Ectodermal cell (in vitro differentiated cells): ENCODE measurements at regions not wholly inside any gene's neighbourhood (a gene's known extent, or its start where the extent isn't known, plus 50 kb on each side); places are given as distances from the start of the nearest gene placed in this dataset.
"Not testable (repeated sequence)": the region's sequence is repeated elsewhere in the genome, so short reads cannot be mapped to it uniquely, and the experiment has no call there.

Experiments
- H3K27ac ChIP-seq: 2 replicates; pipeline ENCODE4 v1.7.0; 2013; ENCODE audit warnings: mild to moderate bottlenecking, low read depth, low read length; ENCODE audit not compliant: insufficient read depth, poor library complexity, severe bottlenecking
- H3K27me3 ChIP-seq: 2 replicates; pipeline ENCODE4 v1.7.0; 2013; ENCODE audit warnings: mild to moderate bottlenecking, low read length; ENCODE audit not compliant: insufficient read depth, control insufficient read depth, poor library complexity, severe bottlenecking
- H3K36me3 ChIP-seq: one replicate; pipeline ENCODE4 v1.7.0; 2013; ENCODE audit warnings: low read length; ENCODE audit not compliant: control insufficient read depth, insufficient read depth
- H3K4me1 ChIP-seq: one replicate; pipeline ENCODE4 v1.7.0; 2013; ENCODE audit warnings: low read length; ENCODE audit not compliant: control insufficient read depth, insufficient read depth
- H3K4me3 ChIP-seq: 2 replicates; pipeline ENCODE4 v1.7.0; 2013; ENCODE audit warnings: low read depth, low read length, control low read depth; ENCODE audit not compliant: insufficient read depth
- H3K9me3 ChIP-seq: 2 replicates; pipeline ENCODE4 v1.7.0; 2013; ENCODE audit warnings: mild to moderate bottlenecking, low read length, moderate library complexity; ENCODE audit not compliant: control insufficient read depth
- WGBS, 2 experiments: methylation state at CpG; one replicate each; pipeline ENCODE4 v1.1.7; 2013; ENCODE audit warnings: missing lambda C conversion rate in 2 of 2; 5-methylcytosine and 5-hydroxymethylcytosine counted together

DNA sequence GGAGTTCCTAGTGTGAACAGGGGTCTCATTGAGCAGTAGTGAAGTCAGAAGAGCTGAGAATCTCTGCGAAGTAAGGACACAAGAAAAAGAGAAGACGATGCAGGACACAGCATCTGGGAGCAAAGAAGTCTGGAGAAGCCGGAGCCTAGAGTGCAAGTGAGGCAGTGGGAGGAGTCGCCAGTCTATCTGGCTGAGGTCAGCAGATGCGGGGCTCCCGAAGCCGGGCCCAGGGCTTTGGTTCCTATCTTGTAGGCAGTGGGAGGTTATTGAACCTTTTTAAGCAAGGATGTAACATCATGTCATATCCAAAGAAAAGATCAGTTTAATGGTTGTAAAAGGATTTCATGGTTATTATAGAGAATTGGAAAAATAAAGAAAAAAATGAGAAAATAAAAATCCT lies 90.8 kb upstream of the KCTD1 start:
- no peak overlapping the region for H3K4me3 ChIP-seq
- 82 to 83% methylated on average over 7 of the region's 7 CpGs for WGBS, 2 experiments
- H3K9me3 ChIP-seq: no peaks in the 10 kb centered on the region
- no peaks in the 10 kb centered on the region for H3K27me3 ChIP-seq
- H3K4me1 ChIP-seq: peaks cover 13% of the 10 kb centered on the region
- H3K27ac ChIP-seq: no peak overlapping the region
- no peaks in the 10 kb centered on the region for H3K36me3 ChIP-seq

DNA sequence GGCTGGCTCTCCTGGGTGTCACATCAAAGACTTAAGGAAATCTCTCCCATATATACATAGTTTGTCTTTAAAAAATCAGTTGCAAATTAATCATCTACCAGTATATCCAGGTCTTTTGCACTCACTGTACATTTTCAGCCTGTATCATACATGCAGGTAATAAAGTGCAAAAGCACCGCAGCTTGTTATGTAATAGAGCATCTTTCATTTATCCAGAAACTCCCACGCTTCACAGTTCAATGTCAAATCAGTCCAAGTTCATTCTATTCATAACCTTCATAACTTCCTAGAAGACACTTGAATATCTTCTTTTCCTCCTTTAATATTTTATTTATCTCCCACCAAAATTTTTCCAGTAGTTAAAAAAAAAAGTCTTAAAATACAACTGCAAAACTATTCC lies 89.6 kb upstream of the KCTD1 start:
- Histone ChIP-seq H3K4me1 (peaks cover 13% of the 10 kb centered on the region), H3K36me3 (no peaks in the 10 kb centered on the region), H3K27me3 (no peaks in the 10 kb centered on the region), H3K9me3 (no peaks in the 10 kb centered on the region), H3K4me3 (no peak overlapping the region), H3K27ac (no peak overlapping the region)
- 94 to 100% methylated on average over 2 of the region's 2 CpGs for WGBS, 2 experiments

DNA sequence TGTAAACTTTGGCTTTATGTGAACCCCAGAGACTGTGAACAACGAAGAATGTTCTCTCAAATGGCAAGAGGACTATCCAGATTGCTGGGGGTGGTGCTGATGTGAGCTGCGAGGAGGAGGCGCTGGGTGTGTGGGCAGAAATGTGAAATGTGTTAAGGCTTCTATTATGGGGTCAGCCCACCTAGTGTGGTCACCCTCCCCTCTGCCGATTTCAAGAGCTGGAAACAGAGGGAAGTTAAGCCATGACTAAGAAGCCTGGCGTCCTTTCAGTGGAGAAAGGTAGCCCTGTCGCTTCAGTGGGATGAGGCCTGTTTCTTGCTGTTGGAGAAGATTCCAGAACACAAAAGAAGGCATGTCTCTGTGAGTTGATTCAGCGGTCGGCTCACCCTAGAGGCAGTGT lies 89.0 kb upstream of the KCTD1 start:
- peaks cover 13% of the 10 kb centered on the region for H3K4me1 ChIP-seq
- no peaks in the 10 kb centered on the region for H3K27me3 ChIP-seq
- H3K36me3 ChIP-seq: no peaks in the 10 kb centered on the region
- no peaks in the 10 kb centered on the region for H3K9me3 ChIP-seq
- WGBS, 2 experiments: 62 to 68% methylated on average over 8 of the region's 8 CpGs
- no peak overlapping the region for H3K4me3 ChIP-seq
- no peak overlapping the region for H3K27ac ChIP-seq

DNA sequence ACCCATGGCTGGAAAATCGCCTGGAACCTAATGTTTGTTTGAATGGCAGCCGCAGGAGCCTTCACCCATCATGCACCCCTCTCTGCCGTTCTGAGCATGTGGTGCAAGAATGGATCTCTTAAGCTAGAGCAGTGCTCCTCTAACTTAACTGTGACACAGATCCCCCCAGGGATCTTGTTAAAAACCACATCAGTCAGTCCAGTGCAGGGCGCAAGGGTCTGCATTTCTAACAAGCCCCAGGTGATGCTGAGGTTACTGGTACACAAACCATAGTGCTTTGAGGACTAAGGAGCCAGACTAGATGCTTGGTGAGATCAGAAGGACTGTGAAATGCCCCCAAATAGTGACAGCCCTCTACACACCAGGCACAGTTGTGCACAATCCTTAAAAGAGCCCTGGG lies 87.1 kb upstream of the KCTD1 start:
- Histone ChIP-seq H3K27me3 (no peaks in the 10 kb centered on the region), H3K27ac (no peak overlapping the region), H3K9me3 (no peaks in the 10 kb centered on the region), H3K36me3 (no peaks in the 10 kb centered on the region), H3K4me3 (no peak overlapping the region), H3K4me1 (peaks cover 13% of the 10 kb centered on the region)
- 97 to 98% methylated on average over 4 of the region's 4 CpGs for WGBS, 2 experiments

DNA sequence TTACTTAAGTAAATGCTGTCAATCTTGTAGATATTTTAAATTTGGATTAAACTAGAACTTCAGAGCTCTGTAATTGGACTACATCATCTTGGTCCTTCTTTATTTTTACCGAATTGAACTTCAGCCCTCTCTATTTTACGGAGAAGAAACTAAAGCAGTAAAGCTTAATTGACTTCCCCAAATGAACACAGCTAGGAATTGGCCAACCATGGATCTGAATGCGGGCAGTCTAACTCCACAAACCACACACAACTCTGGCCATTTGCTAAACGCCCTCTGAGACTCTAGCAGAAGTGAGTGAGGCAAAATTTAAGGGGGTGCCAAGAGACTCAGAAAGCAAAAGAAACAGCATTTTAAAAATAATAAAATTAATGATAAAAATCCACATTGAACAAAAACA lies 86.3 kb upstream of the KCTD1 start:
- peaks cover 13% of the 10 kb centered on the region for H3K4me1 ChIP-seq
- no peaks in the 10 kb centered on the region for H3K9me3 ChIP-seq
- 92 to 95% methylated on average over 4 of the region's 4 CpGs for WGBS, 2 experiments
- H3K27ac ChIP-seq: no peak overlapping the region
- H3K27me3 ChIP-seq: no peaks in the 10 kb centered on the region
- H3K4me3 ChIP-seq: no peak overlapping the region
- H3K36me3 ChIP-seq: no peaks in the 10 kb centered on the region

DNA sequence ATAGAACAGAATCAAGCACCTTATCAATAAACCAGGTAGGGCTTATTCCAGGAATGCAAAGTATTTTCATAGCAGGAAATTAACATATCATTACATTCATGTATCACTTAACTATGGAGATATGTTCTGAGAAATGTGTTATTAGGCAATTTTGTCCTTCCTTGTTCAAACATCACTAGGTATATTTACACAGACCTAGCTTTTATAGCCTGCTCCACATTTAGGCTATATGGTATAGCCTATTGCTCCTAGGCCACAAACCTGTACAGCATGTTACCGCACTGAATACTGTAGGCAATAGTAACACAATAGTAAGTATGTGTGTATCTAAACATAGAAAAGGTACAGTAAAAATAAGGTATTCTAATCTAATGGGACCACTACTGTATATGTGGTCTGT lies 82.8 kb upstream of the KCTD1 start:
- Histone ChIP-seq H3K4me3 (no peak overlapping the region), H3K9me3 (no peaks in the 10 kb centered on the region), H3K36me3 (no peaks in the 10 kb centered on the region), H3K27me3 (no peaks in the 10 kb centered on the region), H3K4me1 (no peaks in the 10 kb centered on the region), H3K27ac (no peak overlapping the region)
- 33 to 45% methylated on average over 1 of the region's 1 CpG for WGBS, 2 experiments

DNA sequence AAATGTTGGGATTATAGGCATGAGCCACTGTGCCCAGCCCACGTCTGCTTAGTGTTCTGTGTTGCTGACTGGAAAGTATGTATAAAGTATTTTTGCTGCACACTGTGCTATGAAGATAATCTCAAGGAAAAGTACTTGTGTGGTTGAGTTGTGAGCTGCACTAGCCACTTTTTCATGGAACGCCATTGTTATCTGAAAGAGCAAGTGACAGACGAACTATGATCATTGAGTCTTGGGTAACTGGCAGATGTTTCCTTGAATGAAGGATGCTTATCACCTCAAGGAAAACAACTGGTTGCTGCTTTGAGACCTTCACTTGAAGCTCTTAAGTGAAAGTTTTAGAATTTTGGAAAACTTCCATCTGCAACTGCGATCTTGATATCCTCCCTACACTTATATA lies 82.2 kb upstream of the KCTD1 start:
- WGBS, 2 experiments: 93 to 94% methylated on average over 3 of the region's 4 CpGs
- no peaks in the 10 kb centered on the region for H3K9me3 ChIP-seq
- no peaks in the 10 kb centered on the region for H3K4me1 ChIP-seq
- H3K4me3 ChIP-seq: no peak overlapping the region
- no peak overlapping the region for H3K27ac ChIP-seq
- no peaks in the 10 kb centered on the region for H3K36me3 ChIP-seq
- no peaks in the 10 kb centered on the region for H3K27me3 ChIP-seq

DNA sequence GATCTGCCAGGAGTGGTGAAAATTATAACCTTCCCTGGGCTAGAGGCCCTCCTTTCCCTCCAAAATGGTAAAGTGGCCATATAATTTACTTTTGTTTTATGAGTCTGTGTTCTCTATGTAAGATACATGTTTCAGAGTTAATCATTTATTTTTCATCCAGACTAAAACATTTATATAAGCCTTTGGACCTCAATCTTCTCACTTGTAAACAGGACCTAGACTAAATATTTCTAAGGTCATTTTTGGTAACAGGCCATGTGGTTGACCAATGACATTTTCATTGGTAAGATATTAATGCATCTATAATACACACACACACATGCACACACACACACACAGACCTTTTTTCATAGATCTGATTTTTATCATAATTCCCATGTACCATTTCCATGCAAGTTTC lies 79.7 kb upstream of the KCTD1 start:
- Histone ChIP-seq H3K36me3 (no peaks in the 10 kb centered on the region), H3K27me3 (no peaks in the 10 kb centered on the region), H3K27ac (no peak overlapping the region), H3K4me3 (no peak overlapping the region), H3K4me1 (no peaks in the 10 kb centered on the region), H3K9me3 (no peaks in the 10 kb centered on the region)

DNA sequence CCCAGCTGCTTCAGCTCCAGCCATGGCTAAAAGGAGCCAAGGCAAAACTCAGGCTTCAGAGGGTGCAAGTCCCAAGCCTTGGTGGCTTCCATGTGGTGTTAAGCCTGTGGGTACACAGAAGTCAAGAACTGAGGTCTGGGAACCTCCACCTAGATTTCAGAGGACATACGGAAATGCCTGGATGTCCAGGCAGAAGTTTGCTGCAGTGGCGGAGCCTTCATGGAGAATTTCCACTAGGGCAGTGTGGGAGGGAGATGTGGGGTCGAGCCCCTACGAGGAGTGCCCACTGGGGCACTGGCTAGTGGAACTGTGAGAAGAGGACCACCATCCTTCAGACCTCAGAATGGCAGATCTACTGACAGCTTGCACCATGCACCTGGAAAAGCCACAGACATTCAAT lies 76.1 kb upstream of the KCTD1 start:
- Histone ChIP-seq H3K27ac (no peak overlapping the region), H3K27me3 (no peaks in the 10 kb centered on the region), H3K4me3 (no peak overlapping the region), H3K36me3 (no peaks in the 10 kb centered on the region), H3K4me1 (no peaks in the 10 kb centered on the region), H3K9me3 (no peaks in the 10 kb centered on the region)
- 95 to 97% methylated on average over 4 of the region's 4 CpGs for WGBS, 2 experiments

DNA sequence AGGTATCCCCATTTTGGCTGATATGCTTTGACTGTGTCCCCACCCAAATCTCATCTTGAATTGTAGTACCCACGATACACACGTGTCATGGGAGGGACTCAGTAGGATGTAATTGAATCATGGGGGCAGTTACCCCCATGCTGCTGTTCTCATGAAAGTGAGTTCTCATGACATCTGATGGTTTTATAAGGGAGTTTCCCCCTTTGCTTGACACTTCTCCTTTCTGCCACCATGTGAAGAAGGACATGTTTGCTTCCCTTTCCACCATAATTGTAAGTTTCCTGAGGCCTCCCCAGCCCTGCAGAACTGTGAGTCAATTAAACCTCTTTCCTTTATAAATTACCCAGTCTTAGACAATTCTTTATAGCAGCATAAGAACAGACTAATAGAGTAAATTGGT lies 75.0 kb upstream of the KCTD1 start:
- not testable (repeated sequence) for H3K27ac ChIP-seq, H3K27me3 ChIP-seq, H3K9me3 ChIP-seq, H3K4me1 ChIP-seq, H3K4me3 ChIP-seq, H3K36me3 ChIP-seq
- 100% methylated on average over 2 of the region's 2 CpGs for WGBS, 2 experiments
